ENCODE measurements at regions not wholly inside any gene's neighbourhood (a gene's known extent, or its start where the extent isn't known, plus 50 kb on each side); places are given as distances from the start of the nearest gene placed in this dataset.
"Not testable (repeated sequence)": the region's sequence is repeated elsewhere in the genome, so short reads cannot be mapped to it uniquely, and the experiment has no call there.

- Histone ChIP-seq H3K9me3 (ENCODE audit: control insufficient read depth, insufficient read depth, low read length) (no peaks in the 10 kb centered on the region), H3K4me1 (ENCODE audit: insufficient read depth, low read length) (no peaks in the 10 kb centered on the region), H3K9ac (ENCODE audit: low read depth, low read length) (no peak overlapping the region), H3K36me3 (ENCODE audit: insufficient read depth, low read length) (no peaks in the 10 kb centered on the region)
Observed at GRCh38 chr6:115554060-115554459, 506.6 kb downstream of the FRK start.

DNA sequence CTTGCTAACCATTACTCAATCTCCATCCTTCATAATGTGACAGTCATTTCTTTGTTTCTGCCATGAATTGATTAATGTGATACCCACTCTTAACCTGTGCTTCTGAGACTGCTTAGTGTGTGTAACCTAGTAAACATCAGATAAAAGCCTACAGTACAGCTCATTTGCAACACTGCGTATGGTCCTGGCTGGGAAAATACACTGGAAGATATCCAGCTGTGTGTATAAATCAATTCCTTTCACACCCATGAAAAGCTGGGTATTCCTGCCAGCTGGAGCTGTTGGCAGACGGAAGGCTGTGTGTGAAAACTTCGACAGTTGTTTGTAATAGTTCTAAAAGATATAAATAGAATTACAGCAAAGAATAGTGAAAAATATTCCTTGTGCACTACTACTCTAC, 509.2 kb downstream of the FRK start:
- no peaks in the 10 kb centered on the region for H3K4me1 ChIP-seq (ENCODE audit: insufficient read depth, low read length)
- no peaks in the 10 kb centered on the region for H3K36me3 ChIP-seq (ENCODE audit: insufficient read depth, low read length)
- no peak overlapping the region for H3K9ac ChIP-seq (ENCODE audit: low read depth, low read length)
- H3K9me3 ChIP-seq (ENCODE audit: control insufficient read depth, insufficient read depth, low read length), result no peaks in the 10 kb centered on the region

DNA sequence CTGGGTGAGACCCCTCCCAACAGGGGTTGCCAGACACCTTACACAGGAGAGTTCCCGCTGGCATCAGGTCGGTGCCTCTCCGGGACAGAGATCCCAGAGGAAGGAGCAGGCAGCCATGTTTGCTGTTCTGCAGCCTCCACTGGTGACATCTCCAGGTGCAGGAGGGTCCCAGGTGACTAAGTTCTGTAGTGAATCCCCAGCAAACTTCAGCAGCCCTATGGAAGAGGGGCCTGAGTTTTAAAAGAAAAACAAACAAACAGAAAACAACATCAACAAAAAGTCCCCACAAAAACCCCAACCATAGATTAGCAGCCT, 515.1 kb downstream of the FRK start:
- no peaks in the 10 kb centered on the region for H3K36me3 ChIP-seq (ENCODE audit: insufficient read depth, low read length)

DNA sequence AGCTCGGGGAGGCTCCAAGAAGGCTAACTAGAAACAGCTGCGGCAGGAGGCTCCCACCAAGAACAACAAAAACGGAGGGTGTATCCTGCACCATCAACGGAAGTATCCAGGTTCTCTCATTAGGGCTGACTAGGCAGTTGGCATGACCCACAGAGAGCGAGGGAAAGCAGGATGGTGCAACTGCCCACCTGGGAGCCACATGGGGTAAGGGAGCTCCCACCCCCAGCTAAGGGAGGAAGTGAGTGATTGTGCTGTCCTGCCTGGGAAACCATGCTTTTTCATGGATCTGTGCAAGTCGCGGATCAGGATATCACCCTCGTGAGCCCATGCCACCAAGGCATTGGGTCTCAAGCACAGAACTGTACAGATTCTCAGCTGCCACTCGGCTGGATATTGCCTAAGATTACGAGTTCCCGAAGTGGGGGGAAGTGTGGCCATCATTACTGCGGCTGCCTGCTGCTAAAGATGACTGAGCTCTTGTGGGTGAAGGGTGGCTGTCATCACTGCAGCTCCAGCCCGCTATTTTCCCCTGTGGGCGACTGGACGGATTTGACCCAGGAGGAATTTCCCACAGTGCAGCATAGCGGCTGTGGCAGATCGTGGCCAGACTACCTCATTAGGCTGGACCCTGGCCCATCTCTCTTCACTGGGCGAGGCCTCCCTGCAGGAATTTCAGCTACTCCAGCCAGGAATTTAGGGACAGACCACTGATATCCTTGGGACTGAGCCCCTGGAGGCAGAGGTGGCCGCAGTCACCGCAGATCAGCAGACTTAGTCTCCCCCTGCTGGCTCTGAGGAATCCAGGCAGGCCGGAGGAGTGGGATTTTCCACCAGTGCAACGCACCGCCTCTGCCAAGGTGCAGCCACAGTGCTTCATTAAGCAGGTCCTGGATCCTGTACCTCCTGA, 515.7 kb downstream of the FRK start:
- H3K9me3 ChIP-seq (ENCODE audit: control insufficient read depth, insufficient read depth, low read length), result no peaks in the 10 kb centered on the region
- no peak overlapping the region for H3K9ac ChIP-seq (ENCODE audit: low read depth, low read length)
- H3K4me1 ChIP-seq (ENCODE audit: insufficient read depth, low read length), result peaks cover 4% of the 10 kb centered on the region; the same call in 1 of the 2 replicates
- no peaks in the 10 kb centered on the region for H3K36me3 ChIP-seq (ENCODE audit: insufficient read depth, low read length)

More for the DNA sequence above, 515.1 kb downstream of the FRK start:
- H3K9ac ChIP-seq (ENCODE audit: low read depth, low read length), result no peak overlapping the region
- H3K9me3 ChIP-seq (ENCODE audit: control insufficient read depth, insufficient read depth, low read length), result no peaks in the 10 kb centered on the region
- H3K4me1 ChIP-seq (ENCODE audit: insufficient read depth, low read length), result peaks cover 4% of the 10 kb centered on the region; the same call in 1 of the 2 replicates

- Histone ChIP-seq H3K4me1 (ENCODE audit: insufficient read depth, low read length) (peaks cover 4% of the 10 kb centered on the region; the same call in 1 of the 2 replicates), H3K36me3 (ENCODE audit: insufficient read depth, low read length) (no peaks in the 10 kb centered on the region), H3K9me3 (ENCODE audit: control insufficient read depth, insufficient read depth, low read length) (no peaks in the 10 kb centered on the region), H3K9ac (ENCODE audit: low read depth, low read length) (no peak overlapping the region)
Observed at GRCh38 chr6:115540077-115540869, 520.4 kb downstream of the FRK start.

GRCh38 chr6:115539531-115539930, 521.2 kb downstream of the FRK start:
- no peaks in the 10 kb centered on the region for H3K4me1 ChIP-seq (ENCODE audit: insufficient read depth, low read length)
- H3K9me3 ChIP-seq (ENCODE audit: control insufficient read depth, insufficient read depth, low read length), result no peaks in the 10 kb centered on the region
- H3K9ac ChIP-seq (ENCODE audit: low read depth, low read length), result no peak overlapping the region
- no peaks in the 10 kb centered on the region for H3K36me3 ChIP-seq (ENCODE audit: insufficient read depth, low read length)

GRCh38 chr6:115524821-115525220, 535.9 kb downstream of the FRK start:
- Histone ChIP-seq H3K9me3 (ENCODE audit: control insufficient read depth, insufficient read depth, low read length) (no peaks in the 10 kb centered on the region), H3K4me1 (ENCODE audit: insufficient read depth, low read length) (no peaks in the 10 kb centered on the region), H3K9ac (ENCODE audit: low read depth, low read length) (no peak overlapping the region), H3K36me3 (ENCODE audit: insufficient read depth, low read length) (no peaks in the 10 kb centered on the region)

GRCh38 chr6:115521747-115522146, 538.9 kb downstream of the FRK start:
- H3K9me3 ChIP-seq (ENCODE audit: control insufficient read depth, insufficient read depth, low read length); H3K36me3 ChIP-seq (ENCODE audit: insufficient read depth, low read length); H3K4me1 ChIP-seq (ENCODE audit: insufficient read depth, low read length); H3K9ac ChIP-seq (ENCODE audit: low read depth, low read length): not testable (repeated sequence)

DNA sequence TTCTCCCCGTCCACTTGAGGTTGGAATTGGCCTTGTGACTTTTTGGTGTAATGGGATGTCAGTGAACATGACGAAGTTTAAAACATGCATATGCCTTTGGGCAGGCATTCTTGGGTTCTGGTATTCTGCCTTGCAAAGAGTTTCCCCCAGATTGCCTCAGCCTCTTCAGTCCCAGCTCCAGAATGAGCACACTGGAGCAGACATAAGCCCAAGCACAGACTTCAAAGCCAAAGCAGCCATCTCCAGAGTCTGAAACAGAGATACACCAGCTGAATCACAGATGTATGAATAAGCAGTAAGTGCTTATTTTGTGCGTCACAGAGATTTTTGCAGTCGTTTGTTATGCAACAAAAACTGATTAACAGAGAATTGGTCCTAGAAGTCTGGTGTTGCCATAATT, 546.0 kb downstream of the FRK start:
- H3K9ac ChIP-seq (ENCODE audit: low read depth, low read length), result no peak overlapping the region

DNA sequence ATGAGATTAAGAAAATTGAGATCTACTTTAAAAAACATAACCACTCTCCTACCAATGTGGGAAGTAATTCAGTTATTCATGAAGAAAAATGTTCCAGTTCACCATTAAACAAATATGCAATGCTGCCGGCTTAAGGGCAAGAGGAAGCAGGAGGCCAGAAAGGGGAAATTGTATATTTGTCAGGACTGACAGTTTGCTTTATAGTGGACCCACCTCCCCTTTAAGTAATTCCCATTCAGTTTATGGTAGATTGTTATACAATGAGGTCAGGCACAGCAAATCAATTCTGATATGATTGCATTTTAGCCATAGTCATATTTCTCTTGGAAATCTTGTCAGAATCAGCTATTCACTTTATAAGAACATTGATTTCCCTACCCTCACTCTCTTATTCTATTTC, 547.8 kb downstream of the FRK start:
- no peaks in the 10 kb centered on the region for H3K36me3 ChIP-seq (ENCODE audit: insufficient read depth, low read length)
- H3K4me1 ChIP-seq (ENCODE audit: insufficient read depth, low read length), result peaks cover 8% of the 10 kb centered on the region
- no peak overlapping the region for H3K9ac ChIP-seq (ENCODE audit: low read depth, low read length)
- H3K9me3 ChIP-seq (ENCODE audit: control insufficient read depth, insufficient read depth, low read length), result no peaks in the 10 kb centered on the region

More for the DNA sequence above, 546.0 kb downstream of the FRK start:
- H3K36me3 ChIP-seq (ENCODE audit: insufficient read depth, low read length), result no peaks in the 10 kb centered on the region
- peaks cover 8% of the 10 kb centered on the region for H3K4me1 ChIP-seq (ENCODE audit: insufficient read depth, low read length)
- H3K9me3 ChIP-seq (ENCODE audit: control insufficient read depth, insufficient read depth, low read length), result no peaks in the 10 kb centered on the region

DNA sequence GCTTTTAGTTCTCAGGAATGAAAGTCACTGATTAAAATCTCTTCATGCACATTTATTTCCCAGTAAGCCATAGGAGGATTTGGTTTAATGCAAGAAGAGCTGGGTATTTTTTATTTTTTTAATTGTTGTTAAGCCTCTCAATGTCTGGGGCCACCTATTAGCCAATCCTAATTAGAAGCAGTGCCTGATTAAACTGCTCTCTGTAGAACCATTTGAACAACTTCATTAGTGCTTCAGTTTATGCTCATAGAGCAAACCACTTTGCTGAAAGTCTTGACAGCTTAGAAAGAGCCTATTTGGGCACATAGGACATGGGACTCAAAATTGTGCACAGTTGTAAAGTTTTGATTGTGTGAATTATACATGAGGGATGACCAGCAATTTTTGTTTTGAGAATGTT, 548.9 kb downstream of the FRK start:
- H3K36me3 ChIP-seq (ENCODE audit: insufficient read depth, low read length), result no peaks in the 10 kb centered on the region
- H3K9ac ChIP-seq (ENCODE audit: low read depth, low read length), result no peak overlapping the region
- H3K4me1 ChIP-seq (ENCODE audit: insufficient read depth, low read length), result peaks cover 8% of the 10 kb centered on the region
- no peaks in the 10 kb centered on the region for H3K9me3 ChIP-seq (ENCODE audit: control insufficient read depth, insufficient read depth, low read length)

DNA sequence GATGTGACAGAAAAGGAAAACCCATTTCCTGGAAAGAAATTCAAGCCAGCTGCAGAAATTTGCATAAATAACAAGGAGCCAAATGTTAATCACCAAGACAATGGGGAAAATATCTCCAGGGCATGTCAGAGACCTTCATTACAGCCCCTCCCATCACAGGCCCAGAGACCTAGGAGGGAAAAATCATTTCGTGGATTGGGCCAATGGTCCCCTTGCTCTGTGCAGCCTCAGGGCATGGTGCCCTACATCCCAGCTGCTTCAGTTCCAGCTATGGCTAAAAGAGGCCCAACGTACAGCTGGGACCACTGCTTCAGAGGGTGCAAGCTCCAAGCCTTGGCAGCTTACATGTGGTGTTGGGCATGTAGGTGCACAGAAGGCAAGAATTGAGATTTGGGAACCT, 558.3 kb downstream of the FRK start:
- not testable (repeated sequence) for H3K9ac ChIP-seq (ENCODE audit: low read depth, low read length); H3K4me1 ChIP-seq (ENCODE audit: insufficient read depth, low read length); H3K9me3 ChIP-seq (ENCODE audit: control insufficient read depth, insufficient read depth, low read length); H3K36me3 ChIP-seq (ENCODE audit: insufficient read depth, low read length)

DNA sequence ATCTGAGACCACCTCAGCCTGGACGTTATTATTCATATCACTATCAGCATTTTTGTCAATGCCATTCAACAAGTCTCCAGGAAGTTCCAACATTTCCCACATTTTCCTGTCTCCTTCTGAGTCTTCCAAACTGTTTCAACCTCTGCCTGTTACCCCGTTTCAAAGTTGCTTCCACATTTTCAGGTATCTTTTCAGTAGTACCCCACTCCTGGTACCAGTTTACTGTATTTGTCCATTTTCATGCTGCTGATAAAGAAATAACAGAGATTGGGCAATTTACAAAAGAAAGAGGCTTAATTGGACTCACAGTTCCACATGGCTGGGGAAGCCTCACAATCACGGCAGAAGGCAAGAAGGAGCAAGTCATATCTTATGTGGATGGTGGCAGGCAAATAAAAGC, 565.5 kb downstream of the FRK start:
- no peaks in the 10 kb centered on the region for H3K4me1 ChIP-seq (ENCODE audit: insufficient read depth, low read length)
- no peaks in the 10 kb centered on the region for H3K36me3 ChIP-seq (ENCODE audit: insufficient read depth, low read length)
- H3K9ac ChIP-seq (ENCODE audit: low read depth, low read length), result no peak overlapping the region
- H3K9me3 ChIP-seq (ENCODE audit: control insufficient read depth, insufficient read depth, low read length), result peaks cover 19% of the 10 kb centered on the region

- H3K9ac ChIP-seq (ENCODE audit: low read depth, low read length), result no peak overlapping the region
- no peaks in the 10 kb centered on the region for H3K9me3 ChIP-seq (ENCODE audit: control insufficient read depth, insufficient read depth, low read length)
- no peaks in the 10 kb centered on the region for H3K4me1 ChIP-seq (ENCODE audit: insufficient read depth, low read length)
- no peaks in the 10 kb centered on the region for H3K36me3 ChIP-seq (ENCODE audit: insufficient read depth, low read length)
Observed at GRCh38 chr6:115487331-115487730, 573.4 kb downstream of the FRK start.

DNA sequence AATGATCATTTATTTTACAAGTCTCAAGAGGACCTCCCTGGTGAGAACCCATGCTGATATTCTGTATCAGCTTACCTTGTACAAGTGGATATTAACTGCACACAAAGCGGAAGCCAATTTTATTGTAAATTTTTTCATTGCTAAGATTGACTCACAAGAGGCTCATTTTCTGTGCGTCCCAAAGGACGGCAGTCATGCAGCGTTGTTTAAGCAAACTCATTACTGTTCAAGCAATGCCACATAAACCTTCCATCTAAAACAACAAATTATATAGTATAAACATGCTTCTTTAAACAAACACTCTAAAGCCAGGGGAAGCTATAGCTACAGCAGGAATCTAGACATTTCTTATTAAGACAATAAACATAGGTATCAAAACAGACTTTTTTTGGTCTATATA, 575.3 kb downstream of the FRK start:
- Histone ChIP-seq H3K36me3 (ENCODE audit: insufficient read depth, low read length) (no peaks in the 10 kb centered on the region), H3K4me1 (ENCODE audit: insufficient read depth, low read length) (no peaks in the 10 kb centered on the region), H3K9ac (ENCODE audit: low read depth, low read length) (no peak overlapping the region), H3K9me3 (ENCODE audit: control insufficient read depth, insufficient read depth, low read length) (no peaks in the 10 kb centered on the region)
